Neural cell (in vitro differentiated cells): ENCODE measurements at regions not wholly inside any gene's neighbourhood (a gene's known extent, or its start where the extent isn't known, plus 50 kb on each side); places are given as distances from the start of the nearest gene placed in this dataset.

Experiments used
- H2AFZ ChIP-seq: fragments of 200-600, 300-800 bp; sonication (generic), shearing (Covaris generic); 2 replicates; pipeline ENCODE4 v1.6.0; 2014; ENCODE audit warnings: low read depth, mild to moderate bottlenecking, antibody characterized with exemption, low read length, moderate library complexity
- H3F3A ChIP-seq: fragments of 200-600 bp; shearing (Covaris generic); 2 replicates; pipeline ENCODE4 v1.6.1; 2016; ENCODE audit warnings: mild to moderate bottlenecking, moderate library complexity, mixed read lengths, antibody characterized with exemption, low read length; ENCODE audit not compliant: insufficient read depth, poor library complexity, severe bottlenecking
- H3K27ac ChIP-seq: fragments of 200-600, 300-800 bp; sonication (generic), shearing (Covaris generic); 2 replicates; pipeline ENCODE4 v1.5.1; 2014; ENCODE audit warnings: mild to moderate bottlenecking, low read length, moderate library complexity
- H3K27me3 ChIP-seq: fragments of 300-800, 200-600 bp; sonication (generic), shearing (Covaris generic); 2 replicates; pipeline ENCODE4 v1.6.0; 2014; ENCODE audit warnings: mild to moderate bottlenecking, low read depth, low read length, moderate library complexity; ENCODE audit not compliant: insufficient read depth
- H3K36me3 ChIP-seq: fragments of 300-800, 200-600 bp; sonication (generic), shearing (Covaris generic); 2 replicates; pipeline ENCODE4 v1.5.1; 2014; ENCODE audit warnings: mild to moderate bottlenecking, antibody characterized with exemption, low read length, moderate library complexity; ENCODE audit not compliant: insufficient read depth
- H3K4me2 ChIP-seq: fragments of 300-800, 200-600 bp; sonication (generic), shearing (Covaris generic); 2 replicates; pipeline ENCODE4 v1.6.0; 2014; ENCODE audit warnings: mild to moderate bottlenecking, low read length
- H3K4me3 ChIP-seq: fragments of 300-800, 200-600 bp; sonication (generic), shearing (Covaris generic); 2 replicates; pipeline ENCODE4 v1.5.1; 2014; ENCODE audit warnings: mild to moderate bottlenecking, low read length, moderate library complexity
- H3K79me2 ChIP-seq: fragments of 200-600 bp; shearing (Covaris generic); replicated peaks from 2 replicates; pipeline ENCODE4 v1.6.0; 2014; ENCODE audit warnings: mild to moderate bottlenecking, low read length, moderate library complexity; ENCODE audit not compliant: insufficient read depth
- H3K9ac ChIP-seq: fragments of 300-800, 200-600 bp; sonication (generic), shearing (Covaris generic); 2 replicates; pipeline ENCODE4 v1.6.1; 2016; ENCODE audit warnings: mild to moderate bottlenecking, low read length, mixed read lengths
- H3K9me2 ChIP-seq: fragments of 200-600 bp; shearing (Covaris generic); 2 replicates; pipeline ENCODE4 v1.6.1; 2016; ENCODE audit warnings: mild to moderate bottlenecking, low read length, mixed read lengths; ENCODE audit not compliant: insufficient read depth
- H3K9me3 ChIP-seq: fragments of 200-600, 300-800 bp; sonication (generic), shearing (Covaris generic); 2 replicates; pipeline ENCODE4 v1.6.1; 2016; ENCODE audit warnings: mild to moderate bottlenecking, mixed run types, low read length, moderate library complexity, mixed read lengths
- H4K20me1 ChIP-seq: fragments of 200-600 bp; shearing (Covaris generic); 2 replicates; pipeline ENCODE4 v1.6.1; 2016; ENCODE audit warnings: mild to moderate bottlenecking, mixed run types; ENCODE audit not compliant: insufficient read depth
- CTCF ChIP-seq: fragments of 450-650 bp; IDR thresholded peaks from 2 replicates; pipeline ENCODE4 v1.5.1; 2014; ENCODE audit warnings: antibody characterized with exemption, mild to moderate bottlenecking, moderate library complexity; ENCODE audit not compliant: poor library complexity, severe bottlenecking
- EP300 ChIP-seq: fragments of 450-650 bp; conservative IDR thresholded peaks from 2 replicates; pipeline ENCODE4 v1.6.1; 2014; ENCODE audit warnings: antibody characterized with exemption, mild to moderate bottlenecking, moderate library complexity; ENCODE audit not compliant: poor library complexity, severe bottlenecking
- EZH2 ChIP-seq: fragments of 200-600, 300-800 bp; shearing (Covaris generic), sonication (generic); IDR thresholded peaks from 2 replicates; pipeline ENCODE4 v1.6.1; 2014; ENCODE audit warnings: antibody characterized with exemption, low read length, borderline replicate concordance, mild to moderate bottlenecking; ENCODE audit not compliant: insufficient read depth, poor library complexity, severe bottlenecking
- MXI1 ChIP-seq: fragments of 450-650 bp; conservative IDR thresholded peaks from 2 replicates; pipeline ENCODE4 v1.6.1; 2014; ENCODE audit warnings: antibody characterized with exemption, mild to moderate bottlenecking; ENCODE audit not compliant: poor library complexity, severe bottlenecking
- POLR2AphosphoS5 ChIP-seq: IDR thresholded peaks from 2 replicates; pipeline ENCODE4 v1.6.1; 2012
- REST ChIP-seq: IDR thresholded peaks from 2 replicates; pipeline ENCODE4 v1.6.1; 2012; ENCODE audit warnings: borderline replicate concordance
- SMC3 ChIP-seq: fragments of 450-650 bp; conservative IDR thresholded peaks from 2 replicates; pipeline ENCODE4 v1.6.1; 2014; ENCODE audit warnings: antibody characterized with exemption, mild to moderate bottlenecking, moderate library complexity; ENCODE audit not compliant: poor library complexity
- TAF1 ChIP-seq: IDR thresholded peaks from 2 replicates; pipeline ENCODE4 v1.6.1; 2012; ENCODE audit warnings: low read depth

GRCh38 chr15:27701014-27701413 is 398.1 kb downstream of the OCA2 start:
- no peaks in the 10 kb centered on the region for H3K36me3 ChIP-seq
- TF ChIP-seq CTCF (no peak), TAF1 (no peak), EP300 (no peak), REST (no peak)
- H3K27me3 ChIP-seq: no peaks in the 10 kb centered on the region
- no peaks in the 10 kb centered on the region for H4K20me1 ChIP-seq
- H3K9me2 ChIP-seq: no peaks in the 10 kb centered on the region
- no peaks in the 10 kb centered on the region for H3F3A ChIP-seq
- no peak overlapping the region for H3K9ac ChIP-seq
- H3K27ac ChIP-seq: no peak overlapping the region
- H3K4me2 ChIP-seq: no peak overlapping the region
- H2AFZ ChIP-seq: no peak overlapping the region
- H3K79me2 ChIP-seq: no peaks in the 10 kb centered on the region
- no peak overlapping the region for H3K4me3 ChIP-seq
- no peaks in the 10 kb centered on the region for H3K9me3 ChIP-seq

GRCh38 chr15:27699699-27700098 is 399.4 kb downstream of the OCA2 start:
- no peak overlapping the region for H3K9ac ChIP-seq
- no peaks in the 10 kb centered on the region for H3K9me2 ChIP-seq
- no peaks in the 10 kb centered on the region for H4K20me1 ChIP-seq
- no peak overlapping the region for H3K27ac ChIP-seq
- TF ChIP-seq EP300 (no peak), TAF1 (no peak), MXI1 (no peak), CTCF (no peak), POLR2AphosphoS5 (no peak), REST (no peak), SMC3 (no peak), EZH2 (no peak)
- H3K9me3 ChIP-seq: no peaks in the 10 kb centered on the region
- no peaks in the 10 kb centered on the region for H3K36me3 ChIP-seq
- H3F3A ChIP-seq: no peaks in the 10 kb centered on the region
- no peaks in the 10 kb centered on the region for H3K27me3 ChIP-seq
- H3K4me2 ChIP-seq: no peak overlapping the region
- no peaks in the 10 kb centered on the region for H3K79me2 ChIP-seq
- H3K4me3 ChIP-seq: no peak overlapping the region
- no peak overlapping the region for H2AFZ ChIP-seq
